Fibroblast of skin of right quadriceps (primary cell): ENCODE measurements at regions not wholly inside any gene's neighbourhood (a gene's known extent, or its start where the extent isn't known, plus 50 kb on each side); places are given as distances from the start of the nearest gene placed in this dataset.

Experiments used
- DNase-seq: peaks from one replicate; pipeline ENCODE4 v3.0.0-alpha.2; 2013

- DNase-seq = no peak
Measured at GRCh38 chr4:96598465-96598864, 758.6 kb downstream of the PDHA2 start.

- no peak for DNase-seq
Measured at GRCh38 chr4:96599752-96600151, 759.9 kb downstream of the PDHA2 start.

DNA sequence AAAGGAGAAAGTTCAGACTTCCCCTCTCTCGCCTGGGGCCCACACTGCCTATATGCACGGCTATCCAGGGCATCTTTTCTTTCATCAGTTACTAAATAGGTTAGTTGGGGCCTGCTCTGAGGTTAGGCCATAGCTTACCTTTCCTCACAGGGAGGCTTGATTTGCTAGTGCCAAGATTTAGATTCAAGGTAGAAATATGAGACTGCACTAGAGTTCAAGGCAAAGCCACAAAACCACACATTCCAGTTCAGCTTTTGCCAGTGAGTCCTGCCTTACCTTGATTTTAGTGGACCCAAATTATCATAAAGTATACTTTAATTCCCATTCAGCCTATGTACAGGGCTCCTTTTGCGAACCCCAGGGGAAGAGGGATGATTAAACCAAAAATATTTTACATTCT, 762.8 kb downstream of the PDHA2 start:
- no peak for DNase-seq

DNA sequence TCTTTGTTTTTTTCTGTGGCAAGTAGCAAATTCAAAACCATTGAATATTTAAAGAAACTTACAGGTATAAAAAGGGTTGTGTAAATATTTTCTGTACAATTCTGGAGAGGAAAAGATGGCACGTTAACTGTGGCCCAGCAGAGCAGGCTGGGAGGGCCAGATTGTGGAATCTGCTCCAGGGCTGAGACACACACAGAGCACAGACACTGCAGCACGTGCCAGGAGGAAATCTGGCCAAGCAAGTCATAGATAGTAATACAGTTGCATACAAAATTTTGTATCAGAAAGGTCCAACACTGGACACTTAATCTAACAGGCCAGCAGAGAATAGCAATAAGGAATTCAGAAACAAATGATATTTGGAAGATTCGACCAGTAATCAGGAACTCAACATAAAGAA, 763.7 kb downstream of the PDHA2 start:
- no peak for DNase-seq

- DNase-seq = no peak
Measured at GRCh38 chr4:96606451-96606850, 766.6 kb downstream of the PDHA2 start.

DNA sequence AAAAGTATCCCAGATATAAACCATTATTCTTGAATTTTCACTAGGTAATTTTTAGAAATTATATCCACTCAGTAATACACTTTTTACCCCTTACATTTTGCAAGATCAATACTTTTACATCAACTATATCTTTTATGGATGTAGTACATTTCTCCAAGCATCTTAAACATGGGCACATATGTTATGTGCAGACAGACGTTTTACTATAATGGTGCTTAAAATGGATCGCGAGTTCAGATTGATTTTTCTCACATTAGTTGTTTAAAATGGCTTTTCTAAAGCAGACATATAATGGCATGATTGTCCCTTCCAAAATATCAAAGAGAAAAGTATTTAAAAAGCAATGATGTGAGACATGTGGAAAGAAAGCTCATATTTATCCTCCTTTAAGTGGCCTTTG, 786.1 kb downstream of the PDHA2 start:
- DNase-seq = no peak

DNA sequence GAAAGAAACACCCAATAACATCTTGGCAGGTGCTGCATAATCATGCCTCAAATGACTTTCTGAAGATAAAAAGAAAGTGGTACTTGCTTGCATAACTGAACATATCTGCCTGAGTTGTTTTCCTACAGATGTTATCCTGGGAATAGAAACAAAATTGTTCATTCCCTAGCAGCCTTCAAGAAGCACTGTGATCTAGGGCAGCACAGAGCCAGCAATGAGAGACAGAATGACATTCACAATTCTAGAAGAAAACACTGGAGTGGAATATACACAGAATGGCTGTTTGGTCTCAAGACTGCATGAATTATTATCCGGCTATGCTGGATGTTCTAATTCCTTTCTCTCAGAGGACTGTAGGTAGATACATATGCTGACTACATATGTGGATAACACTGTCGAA, 790.9 kb downstream of the PDHA2 start:
- DNase-seq = no peak

DNA sequence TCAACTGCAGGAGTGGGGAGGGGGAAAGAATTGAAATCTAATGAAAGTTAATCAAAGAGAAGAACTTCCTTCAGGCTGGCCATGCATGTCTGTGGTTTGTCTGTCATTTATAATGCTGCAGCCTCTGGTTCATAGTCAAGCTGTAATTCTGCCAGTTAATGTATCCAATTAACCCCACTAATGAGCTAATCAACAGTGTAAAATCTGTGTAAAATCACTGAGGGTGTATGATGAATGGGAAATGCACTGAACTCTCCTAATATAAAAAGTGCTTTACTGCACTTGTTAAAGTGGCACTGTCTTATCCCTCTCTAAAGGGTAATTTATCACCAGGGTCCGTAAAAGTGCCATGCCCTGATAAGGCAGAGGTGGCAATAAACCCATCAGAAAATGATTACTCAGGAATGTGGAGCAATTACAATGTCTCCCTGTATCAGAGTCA, 798.1 kb downstream of the PDHA2 start:
- no peak for DNase-seq

DNA sequence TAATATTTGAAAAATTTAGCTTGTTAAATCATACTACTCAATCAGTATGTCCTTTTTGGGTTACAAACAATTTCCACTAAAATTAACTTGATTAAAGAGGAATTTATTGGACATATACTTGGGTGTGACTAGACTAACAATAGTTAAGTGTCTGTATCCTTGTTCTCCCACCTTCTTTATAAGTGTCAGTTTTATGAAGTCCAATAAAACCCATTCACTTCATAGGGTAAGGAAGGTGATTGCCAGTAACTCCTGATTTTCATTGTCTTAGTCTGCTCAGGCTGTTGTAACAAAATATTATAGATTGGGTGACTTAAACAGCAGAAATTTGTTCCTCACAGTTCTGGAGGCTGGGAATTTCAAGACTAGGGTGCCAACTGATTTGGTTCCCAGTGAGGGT, 800.0 kb downstream of the PDHA2 start:
- DNase-seq = no peak

- no peak for DNase-seq
Measured at GRCh38 chr4:96642490-96642889, 802.6 kb downstream of the PDHA2 start.

DNA sequence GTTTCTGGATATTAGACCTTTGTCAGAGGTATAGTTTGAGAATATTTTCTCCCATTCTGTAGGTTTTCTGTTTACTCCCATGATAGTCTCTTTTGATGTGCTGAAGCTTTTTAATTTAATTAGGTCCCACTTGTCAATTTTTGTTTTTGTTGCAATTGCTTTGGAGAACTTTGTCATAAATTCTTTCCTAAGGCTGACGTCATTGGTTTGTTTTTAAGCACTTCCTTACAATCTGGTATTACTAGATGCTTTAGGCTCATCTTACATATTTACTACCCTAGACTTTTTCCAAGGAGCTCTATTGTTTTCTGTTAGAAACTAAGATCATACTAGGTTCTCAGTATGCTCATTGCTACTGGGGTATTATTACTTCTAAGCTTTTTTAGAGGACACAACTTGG, 806.3 kb downstream of the PDHA2 start:
- DNase-seq = no peak

DNA sequence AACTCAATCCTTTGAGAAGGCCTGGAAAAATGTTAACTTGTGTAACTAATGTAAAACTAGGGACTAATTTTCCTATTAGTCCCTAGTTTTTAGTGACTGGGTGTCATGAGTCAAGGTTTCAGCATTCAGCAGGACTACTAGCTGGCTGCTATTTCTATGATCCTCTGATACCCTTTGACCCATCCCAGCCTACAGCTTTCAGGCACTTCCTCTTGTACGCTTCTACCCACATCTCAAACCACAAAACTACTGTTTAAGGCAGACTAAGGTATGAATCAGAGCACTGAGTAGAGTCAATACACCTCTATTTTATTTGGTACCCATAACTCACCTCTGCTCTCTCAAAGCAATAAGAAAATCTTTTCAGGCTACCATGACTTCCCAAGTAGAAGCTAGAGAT, 809.6 kb downstream of the PDHA2 start:
- DNase-seq = no peak

GRCh38 chr4:96652158-96652557, 812.3 kb downstream of the PDHA2 start:
- DNase-seq = no peak

DNA sequence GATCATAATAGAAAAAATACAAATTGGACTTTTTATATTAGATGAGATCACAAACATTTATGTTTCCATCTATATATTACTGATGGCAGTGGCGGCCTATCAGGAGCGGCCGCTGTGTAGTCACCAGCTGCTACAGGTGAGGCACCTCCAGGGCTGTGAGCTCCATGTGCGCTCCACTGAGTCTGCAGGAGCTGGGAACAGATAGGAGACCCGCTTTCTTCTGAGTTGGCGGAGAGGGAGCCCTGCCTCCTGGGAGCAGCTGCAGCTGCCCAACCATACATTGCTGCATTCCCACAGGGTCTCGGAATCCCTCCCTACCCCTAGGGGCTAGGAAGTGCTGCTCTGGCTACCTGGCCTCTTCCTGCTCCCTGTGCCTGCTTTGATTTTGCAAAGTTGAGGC, 812.9 kb downstream of the PDHA2 start:
- DNase-seq = no peak

DNA sequence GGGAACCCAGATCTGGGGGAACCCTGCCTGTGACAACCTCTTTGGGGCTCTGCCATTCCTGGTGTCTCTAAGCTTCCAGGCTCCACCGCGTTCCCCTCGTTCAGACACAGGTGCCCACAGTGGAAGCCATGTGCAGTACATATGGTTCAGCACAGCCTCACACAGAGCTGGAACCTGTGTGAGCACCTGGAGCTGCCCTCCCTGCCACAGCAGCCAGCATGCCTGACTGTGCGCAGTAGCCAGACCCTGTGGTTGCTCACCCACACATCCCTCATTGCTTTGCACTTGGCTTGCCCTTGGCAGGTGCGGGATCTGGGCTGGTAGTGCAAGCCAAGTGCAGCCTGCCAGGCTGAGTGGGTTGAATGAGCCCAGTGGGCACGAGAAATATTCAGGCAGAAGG, 814.2 kb downstream of the PDHA2 start:
- no peak for DNase-seq

GRCh38 chr4:96670381-96670780, 830.5 kb downstream of the PDHA2 start:
- no peak for DNase-seq

DNA sequence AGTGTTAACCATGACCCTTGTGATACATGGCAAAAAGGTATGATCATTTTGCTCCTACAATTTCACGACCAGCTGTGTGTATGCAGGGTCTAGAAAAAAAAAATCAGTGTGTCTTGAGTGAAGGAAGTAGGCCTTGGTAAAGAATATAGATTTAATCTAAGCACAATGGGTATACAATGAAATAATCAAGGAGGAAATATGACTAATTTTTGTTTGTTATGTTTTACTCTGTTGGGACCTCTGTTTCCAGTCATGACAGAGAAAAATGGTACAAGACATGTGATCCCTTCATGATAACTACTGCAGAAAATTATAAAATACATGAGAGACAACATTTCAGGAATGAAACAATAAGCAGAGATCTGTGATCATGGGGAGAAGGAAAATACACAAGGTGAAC, 835.5 kb downstream of the PDHA2 start:
- no peak for DNase-seq

DNA sequence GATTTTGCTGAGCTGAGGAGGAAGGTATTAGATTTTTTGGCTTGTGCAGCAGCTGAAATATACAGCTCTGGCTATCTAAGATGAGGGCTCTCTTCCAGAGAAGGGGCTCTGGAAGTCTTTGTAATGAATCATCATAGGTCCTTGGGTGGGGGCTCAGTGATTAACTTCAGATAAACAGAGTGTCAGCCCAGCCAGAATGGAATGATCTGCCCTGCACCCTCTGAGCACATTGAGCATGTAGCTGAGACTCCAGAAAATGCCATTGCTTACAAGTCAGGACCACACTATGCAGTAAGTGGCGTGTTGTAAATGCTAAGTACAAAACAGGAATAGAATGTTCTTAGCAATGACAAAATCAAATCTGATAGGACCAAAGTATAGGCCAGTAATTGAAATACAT, 836.0 kb downstream of the PDHA2 start:
- no peak for DNase-seq

DNA sequence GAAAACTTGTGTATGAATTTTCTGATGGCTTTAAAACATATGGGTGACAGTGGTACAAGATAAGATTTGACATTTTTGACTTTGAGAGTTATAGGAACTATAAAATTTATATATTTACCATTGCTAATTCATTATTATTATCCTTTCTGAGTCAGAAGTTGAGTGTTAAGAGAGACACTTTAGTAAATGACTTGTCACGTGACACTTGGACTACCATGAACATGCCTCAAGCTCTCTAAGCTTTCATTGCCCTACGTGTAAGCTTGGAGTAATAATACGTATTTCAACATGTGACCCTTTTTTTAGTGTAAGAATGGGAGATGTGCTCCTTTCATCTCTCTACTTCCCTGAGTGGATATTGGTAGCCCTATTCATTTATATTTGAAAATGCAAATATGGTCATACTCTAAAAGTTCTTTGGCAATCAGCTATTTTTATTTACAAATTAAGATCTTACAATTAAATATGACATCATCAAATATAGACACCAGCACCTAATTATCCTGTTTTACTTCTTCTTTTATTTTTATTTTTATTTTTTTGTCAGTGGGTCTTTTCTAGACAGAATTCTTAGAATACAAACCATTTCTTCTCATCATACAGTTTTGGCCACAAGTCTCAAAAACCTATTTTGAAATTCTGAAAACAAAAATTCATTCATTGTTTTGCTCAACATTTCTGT, 837.0 kb downstream of the PDHA2 start:
- DNase-seq = no peak

- no peak for DNase-seq
Measured at GRCh38 chr4:96677499-96677898, 837.6 kb downstream of the PDHA2 start.

GRCh38 chr4:96681218-96681617, 841.3 kb downstream of the PDHA2 start:
- DNase-seq = no peak

GRCh38 chr4:96685691-96686090, 845.8 kb downstream of the PDHA2 start:
- DNase-seq = no peak

GRCh38 chr4:96691521-96691920, 851.6 kb downstream of the PDHA2 start:
- DNase-seq = no peak

GRCh38 chr4:96698831-96699230, 858.9 kb downstream of the PDHA2 start:
- no peak for DNase-seq

DNA sequence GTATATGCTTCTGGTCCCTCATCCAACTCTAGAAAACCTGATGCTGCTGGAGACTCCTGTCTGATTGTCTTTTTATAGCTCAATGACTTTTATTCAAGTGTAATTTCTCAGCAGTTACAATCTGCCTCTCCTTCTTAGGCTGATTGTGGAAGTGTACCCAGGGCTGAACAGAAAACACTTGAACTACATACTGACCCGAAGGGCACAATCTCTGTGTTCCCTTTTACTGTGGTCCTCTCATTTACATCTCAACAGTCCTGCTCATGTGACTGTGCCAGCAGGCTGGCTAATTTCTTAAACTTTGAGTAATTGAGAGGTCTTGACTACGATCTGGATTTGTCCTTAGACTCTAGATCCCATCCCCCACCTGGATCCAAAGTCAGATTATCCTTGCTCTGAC, 863.4 kb downstream of the PDHA2 start:
- no peak for DNase-seq

- DNase-seq = no peak
Measured at GRCh38 chr4:96708766-96709165, 868.9 kb downstream of the PDHA2 start.
